GM18861 (cell line): ENCODE measurements at regions not wholly inside any gene's neighbourhood (a gene's known extent, or its start where the extent isn't known, plus 50 kb on each side); places are given as distances from the start of the nearest gene placed in this dataset.

Experiments used
- ATAC-seq: cut with Tn5 transposase; IDR thresholded peaks from one replicate; pipeline ENCODE4 v1.9.1; 2021; ENCODE audit not compliant: unreplicated experiment

DNA sequence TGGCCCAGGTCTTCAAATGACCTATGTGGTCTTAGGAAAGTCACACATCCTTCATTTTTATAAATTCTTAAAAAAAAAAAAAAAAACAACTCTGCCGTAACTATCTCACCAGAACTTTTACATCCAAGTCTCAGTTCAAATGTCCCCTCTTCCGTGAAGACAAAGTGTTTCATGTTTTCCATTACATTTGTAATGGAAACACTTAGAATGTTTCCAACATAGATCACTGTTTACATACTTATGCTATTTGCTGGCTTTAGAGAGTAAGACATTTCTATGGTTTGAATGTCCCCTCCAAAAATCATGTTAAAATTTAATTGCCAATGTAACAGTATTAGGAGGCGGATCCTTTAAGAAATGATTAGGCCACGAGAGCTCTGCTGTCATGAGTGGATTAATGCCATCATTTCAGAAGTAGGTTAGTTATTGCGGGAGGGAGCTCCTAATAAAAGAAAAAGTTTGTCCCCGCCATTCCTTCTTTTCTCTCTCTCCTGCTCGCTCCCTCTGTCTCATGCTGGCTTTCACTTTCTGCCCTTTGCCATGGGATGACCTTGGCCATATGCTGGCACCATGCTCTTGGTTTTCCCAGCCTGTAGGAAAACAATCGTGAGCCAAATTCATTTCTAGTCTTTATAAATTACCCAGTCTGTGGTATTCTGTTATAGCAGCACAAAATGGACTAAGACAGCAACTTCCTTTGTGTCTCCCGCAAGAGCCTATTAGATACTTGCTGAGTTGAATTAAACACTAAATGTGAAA lies 887.8 kb upstream of the SOX9 start:
- ATAC-seq, result no peak

DNA sequence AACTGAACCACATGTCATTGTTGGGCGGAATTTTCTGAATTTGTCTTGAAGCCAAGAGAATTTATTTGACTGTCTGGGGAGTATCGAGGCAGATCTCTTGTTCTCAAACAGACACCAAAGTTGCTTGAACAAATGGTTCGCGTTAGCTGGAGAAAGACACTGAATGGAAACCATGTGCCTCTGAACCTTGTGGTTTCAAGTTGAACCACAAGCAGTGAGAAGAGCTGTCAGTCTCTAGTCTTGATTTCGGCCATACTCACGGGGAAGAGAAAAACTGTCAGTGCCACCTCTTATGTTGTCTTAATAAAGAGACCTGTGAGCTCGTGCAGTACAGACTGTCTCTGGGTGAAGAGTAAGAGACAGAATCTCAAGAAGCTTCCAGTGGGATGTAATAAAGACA lies 886.5 kb upstream of the SOX9 start:
- ATAC-seq, result no peak

DNA sequence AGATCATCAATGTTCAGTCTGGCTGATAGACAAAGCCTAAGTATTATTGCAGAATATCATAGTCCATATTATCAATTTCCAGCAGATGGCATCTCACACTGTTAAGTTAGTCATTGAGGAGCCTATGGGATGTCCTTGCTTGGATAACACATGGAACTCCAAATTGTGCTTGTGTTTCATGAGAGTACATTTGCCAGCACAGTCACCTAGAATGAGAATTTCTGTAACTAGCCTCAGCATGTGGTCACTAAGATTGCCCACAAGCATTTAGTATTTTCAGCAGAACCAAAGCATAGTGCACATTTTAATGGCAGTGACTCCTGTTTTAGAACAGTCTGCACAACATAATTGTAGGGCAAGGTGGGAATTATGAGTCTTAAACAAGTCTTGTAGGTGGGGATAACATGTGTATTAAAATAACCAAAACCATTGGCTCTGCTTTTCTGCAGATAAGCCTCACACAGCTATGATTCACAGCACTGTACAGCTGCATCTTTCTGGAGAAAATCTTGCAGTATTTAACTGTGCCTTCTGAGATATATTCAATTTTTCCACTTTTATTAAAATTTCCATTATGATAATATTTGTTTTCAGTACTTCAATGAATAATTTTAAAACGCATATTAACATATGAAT lies 882.8 kb upstream of the SOX9 start:
- ATAC-seq, result no peak

DNA sequence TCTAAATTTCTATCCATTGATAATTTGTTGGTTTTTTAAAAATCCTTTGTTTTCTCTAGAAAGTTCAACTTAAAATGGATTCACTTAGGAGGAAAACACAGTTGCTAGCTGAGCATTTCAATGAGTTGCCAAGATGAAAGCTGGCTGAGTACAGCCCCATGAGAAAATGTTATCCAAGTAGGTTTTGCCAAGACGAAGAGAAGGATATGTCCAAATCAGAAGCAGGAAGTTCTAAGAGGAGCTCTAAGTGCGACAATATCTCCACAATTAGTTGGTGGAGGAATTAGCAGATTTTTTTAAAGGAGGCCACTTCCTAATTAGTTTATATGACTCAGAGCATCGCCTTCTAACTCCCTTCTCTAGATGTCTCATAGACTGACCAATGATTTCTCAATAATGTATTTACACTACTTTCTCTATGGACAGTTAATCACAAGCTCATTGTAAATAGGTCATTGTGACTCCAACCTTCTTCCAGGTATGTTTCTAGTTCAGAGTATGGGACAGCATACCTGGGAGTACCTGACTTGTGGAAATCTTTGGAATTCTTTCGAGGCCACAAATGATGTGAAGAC lies 873.3 kb upstream of the SOX9 start:
- no peak for ATAC-seq

DNA sequence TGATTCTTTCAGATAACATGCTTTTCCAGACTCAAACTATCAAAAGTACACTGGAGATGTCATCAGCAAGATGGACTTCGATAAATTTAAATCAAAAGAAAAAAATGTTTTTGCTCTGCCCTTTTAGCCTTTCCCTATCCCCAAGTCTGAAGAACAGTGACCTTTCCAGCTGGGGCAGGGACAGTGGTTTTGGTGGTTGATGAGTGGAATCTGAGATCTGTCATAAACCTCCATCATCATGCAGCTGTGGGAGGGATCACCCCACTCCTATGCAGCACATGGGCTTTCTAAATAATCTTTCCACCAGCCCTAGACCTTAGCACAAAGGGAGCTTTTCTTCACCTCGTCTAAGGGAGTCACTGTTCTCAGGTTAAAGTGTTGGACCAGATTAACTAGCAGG lies 869.5 kb upstream of the SOX9 start:
- ATAC-seq, result no peak

DNA sequence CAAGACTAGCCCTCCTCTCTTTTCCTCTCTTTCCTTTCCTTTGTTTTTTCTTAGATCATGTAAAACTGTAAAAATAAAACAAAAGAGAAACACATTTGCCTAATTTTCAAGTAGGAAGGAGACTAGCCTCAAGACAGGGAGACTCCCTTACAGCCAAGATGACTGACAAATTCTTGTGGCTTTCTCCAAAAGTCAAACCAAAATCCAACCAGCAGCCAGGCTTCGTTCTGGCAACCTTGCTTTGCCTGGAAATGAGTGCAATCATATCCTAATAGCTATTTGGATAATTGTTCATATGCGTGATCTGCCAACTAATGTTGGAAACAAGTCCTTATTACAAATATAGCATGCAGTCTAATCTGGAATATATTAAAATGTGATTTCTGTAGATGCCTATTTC lies 868.9 kb upstream of the SOX9 start:
- ATAC-seq, result no peak

DNA sequence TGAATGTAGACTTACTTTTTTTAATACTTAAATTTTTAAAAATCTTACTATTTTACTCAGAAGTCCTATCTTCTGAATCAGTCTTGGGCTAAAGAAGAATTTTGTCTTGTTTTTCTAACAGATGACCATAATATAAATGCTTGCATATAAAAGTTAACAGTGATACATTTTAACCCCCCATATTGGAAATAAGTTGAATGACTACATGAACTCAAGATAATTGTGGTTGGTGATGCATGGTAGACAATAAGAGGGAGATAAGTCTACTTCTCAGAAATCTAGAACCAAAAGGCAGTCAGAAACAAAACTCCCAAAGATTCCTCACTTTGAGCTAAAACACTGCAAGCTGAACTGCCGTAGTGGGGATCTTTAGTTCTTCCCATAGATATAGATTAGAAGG lies 868.4 kb upstream of the SOX9 start:
- ATAC-seq, result no peak

DNA sequence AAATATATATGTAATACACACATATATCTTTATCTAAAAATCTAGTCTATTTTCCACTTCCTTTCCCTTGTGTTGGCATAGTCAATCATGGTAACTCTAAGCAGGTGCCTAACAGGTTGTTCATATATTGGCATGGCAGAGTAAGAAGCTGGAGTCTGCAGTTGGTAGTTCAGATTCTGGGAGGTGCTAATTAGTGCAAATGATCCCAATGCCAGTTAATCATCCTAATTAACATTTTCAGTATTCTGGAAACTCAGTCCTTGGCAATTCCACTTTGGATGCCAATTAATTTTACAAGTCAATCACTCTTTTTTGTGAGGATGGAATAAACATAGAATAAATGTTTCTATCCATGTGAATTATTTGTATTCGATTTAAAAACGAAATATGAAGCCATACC lies 863.7 kb upstream of the SOX9 start:
- no peak for ATAC-seq

DNA sequence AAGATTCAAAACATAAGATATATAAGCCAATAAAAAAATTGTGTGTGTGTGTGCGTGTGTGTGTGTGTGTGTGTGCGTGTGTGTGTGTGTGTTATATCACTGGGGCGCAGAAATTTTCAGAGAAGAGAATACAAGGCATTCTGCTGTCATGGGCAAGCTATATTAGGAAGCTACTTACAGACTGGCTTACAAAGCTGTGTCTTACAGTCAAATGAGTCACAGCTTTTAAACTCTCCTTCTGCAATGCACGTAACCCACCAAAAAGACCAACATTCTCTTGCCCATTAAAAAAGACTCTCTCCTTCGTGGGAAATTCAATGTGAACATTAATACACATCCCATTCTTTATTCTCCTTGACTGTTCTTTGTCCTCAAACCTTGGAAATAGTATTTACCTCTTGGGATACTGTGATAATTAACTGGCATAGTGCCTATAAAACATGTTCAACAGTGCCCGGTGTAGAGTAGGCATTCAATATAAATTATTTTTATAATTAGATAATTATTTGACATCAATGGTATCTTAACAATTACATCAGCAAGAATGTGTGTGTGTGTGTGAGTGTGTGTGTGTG lies 860.4 kb upstream of the SOX9 start:
- ATAC-seq, result no peak

DNA sequence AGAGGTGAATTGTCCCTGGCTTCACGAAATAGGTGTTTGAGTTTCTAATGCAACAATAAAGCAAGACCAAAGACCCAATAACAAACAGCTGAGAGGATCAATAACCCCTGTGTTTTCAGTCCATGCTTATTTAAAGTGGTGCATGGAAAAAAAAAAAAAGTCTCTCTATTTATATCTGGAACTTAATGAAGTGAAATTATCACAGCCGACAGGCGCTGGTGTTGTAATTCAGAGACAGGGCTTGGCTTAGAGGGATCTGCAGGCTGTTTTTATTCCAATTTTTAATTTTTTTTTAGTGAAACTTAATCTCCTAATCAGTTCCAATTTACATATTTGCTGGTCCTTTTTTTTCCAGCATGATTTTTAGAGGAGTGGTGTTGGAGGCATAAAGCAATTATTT lies 858.2 kb upstream of the SOX9 start:
- ATAC-seq, result no peak

DNA sequence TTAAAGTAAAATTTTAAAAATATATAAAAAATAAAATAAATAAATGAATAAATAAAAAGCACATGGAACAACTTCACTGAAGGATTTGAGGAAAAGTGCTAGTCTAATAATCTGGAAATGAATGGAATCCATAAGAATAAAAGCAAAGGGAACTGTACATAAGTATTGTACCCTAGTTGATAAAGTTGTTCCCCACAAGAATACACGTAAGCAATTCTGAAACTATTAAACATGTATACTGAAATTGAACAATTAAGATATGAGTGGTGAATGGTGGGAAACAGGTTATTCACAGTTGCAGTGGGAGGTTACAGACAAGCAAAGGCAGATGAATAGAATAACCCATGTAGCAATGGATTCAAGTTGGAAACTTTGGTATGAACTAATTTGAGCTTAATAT lies 853.2 kb upstream of the SOX9 start:
- ATAC-seq, result no peak

DNA sequence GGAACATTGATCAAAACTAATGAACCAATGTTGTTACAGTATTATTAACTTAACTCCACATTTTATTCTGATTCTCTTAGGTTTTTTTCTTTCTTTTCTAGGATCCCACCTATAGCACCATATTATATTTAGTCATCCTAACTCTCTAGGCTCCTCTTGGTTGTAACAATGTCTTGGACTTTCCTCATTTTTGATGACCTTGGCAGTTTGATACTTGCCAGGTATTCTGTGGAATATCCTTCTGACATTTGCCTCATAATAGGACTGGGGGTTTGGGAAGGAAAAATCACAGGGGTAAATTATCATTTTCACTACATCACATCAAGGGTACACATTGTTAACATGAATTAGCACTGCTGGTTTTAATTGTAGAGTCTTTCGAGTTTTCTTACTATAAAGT lies 851.6 kb upstream of the SOX9 start:
- ATAC-seq, result no peak

DNA sequence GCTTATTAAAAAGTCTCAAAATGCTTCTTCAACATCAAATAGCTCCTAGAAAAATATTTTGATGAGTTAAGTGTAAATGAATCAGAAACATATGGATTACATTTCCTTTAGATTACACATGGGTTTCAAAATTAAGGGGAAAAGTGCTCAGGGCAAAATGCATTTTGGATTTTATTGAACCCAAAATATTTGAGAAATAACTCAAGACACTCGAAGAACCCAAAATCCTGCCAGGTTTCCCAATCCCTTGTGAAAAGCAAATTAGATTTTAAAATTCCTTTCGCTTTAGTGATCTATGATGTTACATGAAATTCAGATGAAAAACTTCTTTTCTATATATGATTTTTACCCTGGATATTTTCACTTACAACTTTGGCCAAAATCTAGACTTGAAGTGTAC lies 847.4 kb upstream of the SOX9 start:
- no peak for ATAC-seq

DNA sequence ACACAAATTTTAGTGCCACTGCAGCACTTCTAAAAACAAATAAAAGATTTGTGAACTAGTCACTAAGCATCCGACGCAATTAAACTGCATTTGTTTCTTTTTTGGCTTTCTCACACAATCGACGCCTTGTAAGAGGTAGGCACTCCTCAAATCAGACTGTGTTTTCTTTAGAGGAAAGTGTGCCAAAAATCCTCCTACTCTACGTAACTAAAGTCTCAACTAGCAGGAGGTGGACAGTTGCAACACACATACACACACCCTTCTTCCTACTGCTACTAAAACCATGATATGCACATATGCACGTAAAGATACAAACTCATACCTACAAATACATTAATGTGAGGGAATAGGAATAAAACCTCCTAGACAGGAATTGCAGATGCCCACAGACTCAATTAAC lies 844.7 kb upstream of the SOX9 start:
- ATAC-seq, result no peak

DNA sequence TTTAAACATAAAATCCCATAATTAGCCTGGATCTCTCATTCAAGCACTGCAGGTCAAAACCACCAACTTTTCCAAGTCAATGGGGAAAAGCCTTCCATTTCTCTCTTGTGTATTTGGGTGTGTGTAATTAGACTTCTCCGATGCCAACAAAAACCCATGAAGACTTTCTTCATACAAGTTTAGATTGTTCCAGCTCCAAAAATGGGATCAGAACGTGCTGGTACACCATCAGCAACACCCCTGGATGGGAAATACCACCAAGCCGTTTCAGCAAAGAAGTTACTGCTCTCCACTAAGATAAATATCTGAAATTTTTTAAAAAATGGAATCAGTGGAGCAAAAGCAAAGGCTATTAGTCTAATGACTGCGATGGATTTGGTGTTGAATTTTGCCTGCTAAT lies 837.3 kb upstream of the SOX9 start:
- no peak for ATAC-seq

DNA sequence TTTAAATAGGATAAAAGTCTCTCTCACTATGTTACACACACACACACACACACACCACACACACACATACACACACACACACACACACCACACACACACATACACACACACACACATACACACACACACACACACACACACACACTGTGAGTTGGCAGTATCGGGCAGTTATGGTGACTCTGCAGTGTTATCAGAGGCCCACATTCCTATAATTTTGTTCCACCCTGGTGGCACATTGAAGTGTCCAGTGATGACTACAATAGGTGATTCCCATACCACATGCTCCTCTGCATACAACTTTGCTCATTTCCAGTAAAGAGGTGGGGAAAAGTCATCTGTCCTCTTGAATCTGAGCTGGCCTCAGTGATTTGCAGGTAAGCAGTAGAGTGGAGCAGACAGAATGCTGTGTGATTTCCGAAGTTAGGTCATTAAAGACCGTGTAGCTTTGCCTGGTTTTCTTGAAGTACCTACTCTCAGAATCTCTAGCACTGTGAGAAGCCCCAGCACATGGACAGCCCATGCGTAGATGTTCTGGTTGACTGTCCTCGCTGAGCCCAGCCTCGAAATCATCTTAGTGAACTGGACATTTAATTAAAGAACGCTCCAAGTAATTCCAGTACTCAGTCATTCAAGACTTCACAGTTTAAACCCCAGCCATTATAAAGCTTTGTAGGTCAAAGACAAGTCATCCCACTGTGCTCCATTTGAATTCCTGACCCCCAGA lies 836.6 kb upstream of the SOX9 start:
- ATAC-seq, result no peak

DNA sequence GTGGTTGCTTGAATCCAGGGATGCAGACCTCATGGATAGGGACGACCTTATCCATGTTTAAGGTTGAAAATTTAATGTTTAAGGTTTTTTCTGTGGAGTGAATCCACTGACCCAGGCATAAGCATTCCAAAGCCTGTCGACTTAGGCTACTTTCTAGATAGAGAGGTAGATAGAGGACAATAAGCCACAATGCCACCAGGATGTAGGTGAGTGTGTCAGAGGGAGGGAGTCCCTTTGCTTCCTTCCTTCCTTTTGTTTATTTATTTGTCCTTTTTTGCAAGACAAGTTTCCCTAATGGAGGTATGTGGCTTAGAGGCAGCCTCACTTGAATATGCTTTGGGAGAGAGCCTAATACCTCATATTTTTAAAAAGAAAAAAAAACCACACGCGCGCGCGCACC lies 834.2 kb upstream of the SOX9 start:
- ATAC-seq, result no peak

DNA sequence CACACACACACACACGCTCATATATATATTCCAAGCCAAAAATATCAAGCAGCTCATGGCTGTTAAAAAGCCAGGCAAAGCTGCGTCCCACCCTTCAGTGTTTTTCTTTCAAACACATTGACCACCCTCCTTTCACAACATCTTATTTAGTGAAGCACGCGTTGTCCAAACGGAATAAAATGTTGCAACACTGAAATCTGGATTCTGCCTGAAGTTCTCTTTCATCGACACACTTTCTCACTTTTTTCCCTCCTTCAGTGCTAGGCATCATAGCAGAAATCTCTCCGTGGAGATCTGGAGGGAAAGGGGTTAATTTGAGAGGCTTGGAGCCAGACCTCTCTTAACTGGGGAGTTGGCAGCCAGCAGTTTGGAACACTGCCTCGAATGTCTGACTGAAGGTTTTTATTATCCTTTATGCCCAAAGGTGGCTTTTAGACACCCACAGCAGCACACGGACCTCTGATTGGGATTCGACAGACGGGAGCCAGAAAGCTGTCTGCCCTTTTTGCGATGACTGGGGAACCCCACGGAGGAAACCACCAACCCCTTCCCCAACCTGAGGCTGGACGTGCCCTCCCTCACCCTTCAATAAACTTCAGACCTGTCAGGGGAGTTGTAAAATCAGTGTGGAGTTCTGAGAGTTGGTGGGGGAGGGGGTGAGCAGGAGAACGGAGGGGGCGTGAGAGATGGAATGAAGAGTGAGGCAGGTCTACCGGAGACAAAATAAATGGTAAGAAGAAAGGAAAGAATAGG lies 833.6 kb upstream of the SOX9 start:
- ATAC-seq, result no peak

DNA sequence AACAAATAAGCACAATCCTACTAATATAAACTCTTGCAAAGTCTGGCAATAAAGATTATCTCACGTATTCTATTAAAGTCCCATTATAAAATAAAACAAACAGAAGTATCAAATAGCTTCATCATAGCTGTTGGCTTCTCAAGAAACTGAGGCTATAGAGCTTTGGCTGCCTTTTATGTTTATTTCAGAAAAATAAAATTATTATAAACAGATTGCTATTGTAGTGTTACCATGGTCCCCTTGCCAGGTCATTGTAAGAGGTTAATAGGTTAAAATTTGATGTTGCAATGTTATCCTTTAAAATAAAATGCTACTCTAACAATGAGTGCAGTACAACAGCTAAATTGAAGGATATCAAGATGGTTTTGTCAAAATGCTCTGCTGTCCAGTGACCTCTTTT lies 828.8 kb upstream of the SOX9 start:
- ATAC-seq, result no peak

DNA sequence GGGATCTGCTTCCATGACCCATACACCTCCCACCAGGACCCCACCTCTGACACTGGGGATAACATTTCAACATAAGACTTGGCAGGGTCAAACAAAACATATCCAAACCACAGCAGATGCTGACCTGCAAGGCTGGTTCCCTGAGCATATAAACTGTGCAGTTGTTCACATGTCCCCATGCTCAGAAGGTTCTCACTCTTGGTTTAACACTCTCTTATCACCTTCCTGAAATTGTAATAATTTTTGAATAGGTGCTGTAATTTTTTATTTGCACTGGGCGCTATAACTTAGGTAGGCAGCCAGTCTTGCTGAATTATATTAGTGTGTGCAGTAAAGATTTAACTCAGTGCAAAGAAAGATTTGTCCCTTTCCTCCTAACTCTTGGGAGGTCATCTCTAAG lies 824.8 kb upstream of the SOX9 start:
- ATAC-seq, result no peak

DNA sequence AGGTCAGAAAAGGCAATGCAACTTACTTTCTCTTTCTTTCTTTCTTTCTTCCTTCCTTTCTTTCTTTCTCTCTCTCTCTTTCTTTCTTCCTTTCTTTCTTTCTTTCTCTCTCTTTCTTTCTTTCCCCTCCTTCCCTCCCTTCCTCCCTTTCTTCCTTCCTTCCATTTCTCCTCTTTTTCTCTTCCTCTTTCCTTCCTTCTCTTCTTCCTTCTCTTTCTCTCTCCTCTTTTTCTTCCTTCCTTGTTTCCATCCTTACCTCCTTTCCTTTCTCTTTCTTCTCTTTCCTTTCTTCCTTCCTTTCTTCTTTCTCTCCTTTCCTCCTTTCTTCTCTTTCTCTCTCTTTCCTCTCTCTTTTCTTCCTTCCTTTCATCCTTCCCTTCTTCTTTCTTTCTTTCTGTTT lies 819.8 kb upstream of the SOX9 start:
- ATAC-seq, result no peak
